Ovary (tissue), 3 donors: ENCODE measurements at regions not wholly inside any gene's neighbourhood (a gene's known extent, or its start where the extent isn't known, plus 50 kb on each side); places are given as distances from the start of the nearest gene placed in this dataset.

Experiments used
- EP300 ChIP-seq: sonication (generic); formaldehyde crosslinking; IDR thresholded peaks from one replicate; pipeline ENCODE4 v1.6.1; 2017; ENCODE audit warnings: antibody characterized with exemption
- TF ChIP-seq, protein P1 (sequence below), 3 donors: fragments of 450-650 bp in 2 of 3; fragments of 200-600 bp in 1 of 3; IDR thresholded peaks; one replicate each; pipeline versions ENCODE4 v1.5.1 to v1.8.0; 2016 to 2022; ENCODE audit warnings: antibody characterized with exemption in 3 of 3, mild to moderate bottlenecking in 1 of 3
- donor health status: DM: no; HTN: no; CAD: no.

GRCh38 chr6:56875523-56875922 lies 79.4 kb upstream of the BEND6 start:
- TF ChIP-seq, protein P1, sequence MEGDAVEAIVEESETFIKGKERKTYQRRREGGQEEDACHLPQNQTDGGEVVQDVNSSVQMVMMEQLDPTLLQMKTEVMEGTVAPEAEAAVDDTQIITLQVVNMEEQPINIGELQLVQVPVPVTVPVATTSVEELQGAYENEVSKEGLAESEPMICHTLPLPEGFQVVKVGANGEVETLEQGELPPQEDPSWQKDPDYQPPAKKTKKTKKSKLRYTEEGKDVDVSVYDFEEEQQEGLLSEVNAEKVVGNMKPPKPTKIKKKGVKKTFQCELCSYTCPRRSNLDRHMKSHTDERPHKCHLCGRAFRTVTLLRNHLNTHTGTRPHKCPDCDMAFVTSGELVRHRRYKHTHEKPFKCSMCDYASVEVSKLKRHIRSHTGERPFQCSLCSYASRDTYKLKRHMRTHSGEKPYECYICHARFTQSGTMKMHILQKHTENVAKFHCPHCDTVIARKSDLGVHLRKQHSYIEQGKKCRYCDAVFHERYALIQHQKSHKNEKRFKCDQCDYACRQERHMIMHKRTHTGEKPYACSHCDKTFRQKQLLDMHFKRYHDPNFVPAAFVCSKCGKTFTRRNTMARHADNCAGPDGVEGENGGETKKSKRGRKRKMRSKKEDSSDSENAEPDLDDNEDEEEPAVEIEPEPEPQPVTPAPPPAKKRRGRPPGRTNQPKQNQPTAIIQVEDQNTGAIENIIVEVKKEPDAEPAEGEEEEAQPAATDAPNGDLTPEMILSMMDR (IDR thresholded peaks at IDR 0.05), result no peak
- no peak for TF ChIP-seq EP300
